OCI-LY7 (cell line): ENCODE measurements at regions not wholly inside any gene's neighbourhood (a gene's known extent, or its start where the extent isn't known, plus 50 kb on each side); places are given as distances from the start of the nearest gene placed in this dataset.

Experiments
- BruUV-seq: library from RNA; stranded (reverse); fragments of 400-500 nt; replicated peaks from 2 replicates; lab custom pipeline; 2021; lab: Mats Ljungman, UMichigan
- CTCF ChIA-PET: fragments of 300-600 bp; sonication (Branson Sonifier 250); formaldehyde crosslinking; loops from one replicate; lab custom pipeline; 2022; ENCODE audit warnings: antibody characterized with exemption; ENCODE audit not compliant: unreplicated experiment; lab: Charles Lee
- POLR2A ChIA-PET: fragments of 300-600 bp; sonication (Branson Sonifier 250); formaldehyde crosslinking; loops from one replicate; lab custom pipeline; 2022; ENCODE audit warnings: antibody characterized with exemption; lab: Charles Lee
- DNase-seq: peaks from one replicate; pipeline ENCODE4 v3.0.0-alpha.2; 2015; ENCODE audit warnings: low spot score
- H2AFZ ChIP-seq: fragments of 200-600 bp; sonication (generic), shearing (Covaris generic); 2 replicates; pipeline ENCODE4 v1.6.1; 2014; ENCODE audit warnings: mild to moderate bottlenecking, antibody characterized with exemption, low read length, moderate library complexity
- H3K27ac ChIP-seq: fragments of 200-600 bp; sonication (generic); 2 replicates; pipeline ENCODE4 v1.5.1; 2014; ENCODE audit warnings: mixed run types, low read depth, mild to moderate bottlenecking, moderate library complexity, low read length, inconsistent platforms; ENCODE audit not compliant: poor library complexity, severe bottlenecking
- H3K36me3 ChIP-seq: fragments of 200-600 bp; sonication (generic); 2 replicates; pipeline ENCODE4 v1.6.1; 2014; ENCODE audit warnings: mild to moderate bottlenecking, antibody characterized with exemption, low read length, moderate library complexity, mixed read lengths; ENCODE audit not compliant: insufficient read depth
- H3K4me1 ChIP-seq: fragments of 200-600 bp; sonication (generic); 2 replicates; pipeline ENCODE4 v1.5.1; 2014; ENCODE audit warnings: mild to moderate bottlenecking, low read length; ENCODE audit not compliant: insufficient read depth, poor library complexity, severe bottlenecking
- H3K4me2 ChIP-seq: fragments of 200-600 bp; sonication (generic); 2 replicates; pipeline ENCODE4 v1.6.1; 2014; ENCODE audit warnings: mild to moderate bottlenecking, low read length
- H3K4me3 ChIP-seq: fragments of 200-600 bp; sonication (generic); 2 replicates; pipeline ENCODE4 v1.5.1; 2014; ENCODE audit warnings: mild to moderate bottlenecking, low read depth, low read length; ENCODE audit not compliant: poor library complexity, severe bottlenecking
- H3K79me2 ChIP-seq: fragments of 200-600 bp; sonication (generic); 2 replicates; pipeline ENCODE4 v1.6.1; 2016; ENCODE audit warnings: low read depth, mild to moderate bottlenecking, low read length, moderate library complexity, mixed read lengths; ENCODE audit not compliant: insufficient read depth
- H3K9me2 ChIP-seq: fragments of 200-600 bp; sonication (generic); 2 replicates; pipeline ENCODE4 v1.6.1; 2016; ENCODE audit warnings: mild to moderate bottlenecking, low read length, mixed read lengths; ENCODE audit not compliant: insufficient read depth
- H3K9me3 ChIP-seq: fragments of 200-600 bp; sonication (generic); 2 replicates; pipeline ENCODE4 v1.6.1; 2014; ENCODE audit warnings: mild to moderate bottlenecking, mixed run types, low read length, mixed read lengths
- H4K20me1 ChIP-seq: fragments of 200-600 bp; sonication (generic); 2 replicates; pipeline ENCODE4 v1.6.1; 2014; ENCODE audit warnings: mild to moderate bottlenecking, antibody characterized with exemption, low read length, moderate library complexity, mixed read lengths; ENCODE audit not compliant: insufficient read depth
- EZH2phosphoT487 ChIP-seq: fragments of 200-600 bp; sonication (generic); IDR thresholded peaks from 2 replicates; pipeline ENCODE4 v1.6.1; 2018; ENCODE audit warnings: low read depth, borderline replicate concordance, mild to moderate bottlenecking, mixed run types, antibody characterized with exemption, low read length, moderate library complexity, mixed read lengths
- intact Hi-C: fragments of 100-400 bp; cut with micrococcal nuclease; formaldehyde crosslinking; loops from one replicate; pipeline ENCODE4 v1.10.0; 2022; ENCODE audit not compliant: unreplicated experiment
- TF ChIP-seq, protein P1 (sequence below): fragments of 200-600 bp; sonication (generic); conservative IDR thresholded peaks from 2 replicates; pipeline ENCODE4 v1.5.1; 2014; ENCODE audit warnings: mild to moderate bottlenecking, antibody characterized with exemption, low read length, moderate library complexity, mixed read lengths

DNA sequence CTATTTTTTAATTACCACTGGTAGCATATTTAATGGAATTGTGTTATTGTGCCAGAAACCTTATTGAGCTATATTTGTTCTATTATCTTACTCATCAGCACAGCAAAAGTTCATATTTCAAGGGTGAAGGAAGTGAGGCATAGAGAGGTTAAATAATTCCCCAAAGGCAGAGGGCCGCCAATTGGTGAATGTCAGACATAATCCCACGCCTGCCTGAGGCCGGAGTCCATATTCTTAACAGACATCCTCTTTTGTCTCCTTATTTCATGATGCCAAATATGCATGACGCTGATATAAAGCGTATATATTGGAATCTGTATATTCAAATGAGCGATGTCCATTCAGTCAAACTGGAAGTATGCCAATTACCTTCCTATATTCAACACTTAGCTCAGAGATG, 505.0 kb upstream of the SLC35B3 start:
- BruUV-seq = no TSS peak
- Histone ChIP-seq H3K79me2 (no peaks in the 10 kb centered on the region), H3K36me3 (no peaks in the 10 kb centered on the region), H4K20me1 (no peaks in the 10 kb centered on the region), H3K9me2 (no peaks in the 10 kb centered on the region), H3K4me1 (no peaks in the 10 kb centered on the region), H3K27ac (no peak overlapping the region), H2AFZ (no peak overlapping the region), H3K4me3 (no peak overlapping the region), H3K4me2 (no peak overlapping the region), H3K9me3 (no peaks in the 10 kb centered on the region)
- no peak for TF ChIP-seq EZH2phosphoT487
- TF ChIP-seq, protein P1, sequence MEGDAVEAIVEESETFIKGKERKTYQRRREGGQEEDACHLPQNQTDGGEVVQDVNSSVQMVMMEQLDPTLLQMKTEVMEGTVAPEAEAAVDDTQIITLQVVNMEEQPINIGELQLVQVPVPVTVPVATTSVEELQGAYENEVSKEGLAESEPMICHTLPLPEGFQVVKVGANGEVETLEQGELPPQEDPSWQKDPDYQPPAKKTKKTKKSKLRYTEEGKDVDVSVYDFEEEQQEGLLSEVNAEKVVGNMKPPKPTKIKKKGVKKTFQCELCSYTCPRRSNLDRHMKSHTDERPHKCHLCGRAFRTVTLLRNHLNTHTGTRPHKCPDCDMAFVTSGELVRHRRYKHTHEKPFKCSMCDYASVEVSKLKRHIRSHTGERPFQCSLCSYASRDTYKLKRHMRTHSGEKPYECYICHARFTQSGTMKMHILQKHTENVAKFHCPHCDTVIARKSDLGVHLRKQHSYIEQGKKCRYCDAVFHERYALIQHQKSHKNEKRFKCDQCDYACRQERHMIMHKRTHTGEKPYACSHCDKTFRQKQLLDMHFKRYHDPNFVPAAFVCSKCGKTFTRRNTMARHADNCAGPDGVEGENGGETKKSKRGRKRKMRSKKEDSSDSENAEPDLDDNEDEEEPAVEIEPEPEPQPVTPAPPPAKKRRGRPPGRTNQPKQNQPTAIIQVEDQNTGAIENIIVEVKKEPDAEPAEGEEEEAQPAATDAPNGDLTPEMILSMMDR = no peak
- no peak for DNase-seq
- CTCF ChIA-PET = no interaction called here
- POLR2A ChIA-PET = no interaction called here
- intact Hi-C loops = no loop called here

DNA sequence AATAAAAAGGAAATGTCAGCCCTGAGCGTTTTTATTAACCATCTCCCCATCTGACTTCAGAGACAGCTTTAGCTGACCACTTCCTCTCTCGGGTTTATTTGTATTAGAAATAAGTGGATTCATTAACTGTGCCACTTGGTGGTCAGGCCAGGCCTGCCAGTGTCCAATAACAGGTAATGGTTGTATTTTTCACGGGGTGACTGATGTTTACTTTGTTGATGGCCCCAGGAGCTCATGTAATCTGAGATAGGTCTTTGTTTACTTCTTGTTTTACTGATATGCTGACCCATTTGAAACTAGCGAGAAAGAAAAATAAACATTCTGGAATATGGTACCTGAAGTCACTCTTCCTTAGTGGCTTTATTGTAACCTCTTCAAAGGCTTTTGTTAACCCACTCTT, 504.3 kb upstream of the SLC35B3 start:
- H3K9me2 ChIP-seq = no peaks in the 10 kb centered on the region
- no peak overlapping the region for H3K4me2 ChIP-seq
- DNase-seq = no peak
- H3K4me3 ChIP-seq = no peak overlapping the region
- ChIA-PET POLR2A (no interaction called here), CTCF (no interaction called here)
- intact Hi-C loops = no loop called here
- no peaks in the 10 kb centered on the region for H3K79me2 ChIP-seq
- no peak overlapping the region for H3K27ac ChIP-seq
- no peaks in the 10 kb centered on the region for H3K36me3 ChIP-seq
- TF ChIP-seq, protein P1 = no peak
- no peak for TF ChIP-seq EZH2phosphoT487
- H3K4me1 ChIP-seq = no peaks in the 10 kb centered on the region
- no peak overlapping the region for H2AFZ ChIP-seq
- no TSS peak for BruUV-seq
- H3K9me3 ChIP-seq = no peaks in the 10 kb centered on the region
- H4K20me1 ChIP-seq = no peaks in the 10 kb centered on the region

DNA sequence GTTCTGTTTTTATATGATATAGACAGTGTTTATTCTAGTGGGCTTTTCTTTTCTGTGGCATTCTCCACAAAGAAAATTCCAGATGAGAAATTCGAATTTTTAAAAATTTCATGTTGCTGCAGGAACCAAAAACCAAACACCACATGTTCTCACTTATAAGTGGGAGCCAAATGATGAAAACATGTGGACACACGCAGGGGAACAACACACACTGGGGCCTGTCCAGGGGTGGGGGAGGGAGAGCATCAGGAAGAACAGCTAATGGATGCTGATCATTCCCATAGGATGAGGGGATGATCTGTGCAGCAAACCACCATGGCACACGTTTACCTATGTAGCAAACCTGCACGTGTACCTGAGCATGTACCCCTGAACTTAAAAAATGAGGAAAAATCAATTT, 499.0 kb upstream of the SLC35B3 start:
- Histone ChIP-seq H3K4me2 (no peak overlapping the region), H3K9me3 (no peaks in the 10 kb centered on the region), H3K36me3 (no peaks in the 10 kb centered on the region), H3K79me2 (no peaks in the 10 kb centered on the region), H3K4me1 (no peaks in the 10 kb centered on the region), H3K27ac (no peak overlapping the region), H2AFZ (no peak overlapping the region), H4K20me1 (no peaks in the 10 kb centered on the region), H3K9me2 (no peaks in the 10 kb centered on the region), H3K4me3 (no peak overlapping the region)
- POLR2A ChIA-PET = interaction anchor here (0.8 kb wide), 1 partner anchor 9 kb away, joined by 3 read pairs; no protein-coding TSS in a partner anchor
- BruUV-seq = no TSS peak
- intact Hi-C loops = no loop called here
- no peak for DNase-seq
- TF ChIP-seq EZH2phosphoT487 = no peak
- TF ChIP-seq, protein P1 = no peak
- CTCF ChIA-PET = no interaction called here
